GM19239 (cell line): ENCODE measurements at regions not wholly inside any gene's neighbourhood (a gene's known extent, or its start where the extent isn't known, plus 50 kb on each side); places are given as distances from the start of the nearest gene placed in this dataset.
"Not testable (repeated sequence)": the region's sequence is repeated elsewhere in the genome, so short reads cannot be mapped to it uniquely, and the experiment has no call there.

Experiments used
- DNase-seq: peaks from one replicate; pipeline ENCODE4 v3.0.0; 2011; ENCODE audit warnings: low spot score; ENCODE audit not compliant: insufficient read length
- FAIRE-seq: peaks from 2 replicates; lab custom pipeline; 2011; peaks lifted over from hg19 to GRCh38; lab: Jason Lieb, UNC

DNA sequence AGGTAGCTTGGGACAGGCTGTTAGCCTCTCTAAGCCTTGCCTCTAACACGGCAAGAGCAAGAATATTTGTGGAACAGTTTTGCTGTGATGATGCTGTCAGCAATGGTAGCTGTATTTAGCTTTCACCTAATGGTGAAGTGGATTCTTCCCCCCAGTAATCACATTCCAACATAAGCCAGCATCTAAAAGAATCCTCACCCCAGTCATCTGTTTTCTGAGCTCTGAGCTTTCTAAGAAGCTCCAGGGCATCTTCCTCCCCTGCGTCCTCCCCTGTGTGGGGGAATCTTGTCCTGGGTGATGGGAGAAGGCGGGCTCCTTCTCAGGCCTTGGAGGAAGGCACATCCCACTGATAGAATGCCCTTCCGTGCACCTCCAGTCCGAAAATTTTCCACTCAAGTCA is 367.6 kb downstream of the BRD1 start:
- FAIRE-seq (no peak), DNase-seq (no peak)

GRCh38 chr22:49458708-49459099 is 369.0 kb downstream of the BRD1 start:
- no peak for FAIRE-seq
- DNase-seq: no peak

- DNase-seq (no peak), FAIRE-seq (no peak)
Observed at GRCh38 chr22:49457946-49458707, 369.5 kb downstream of the BRD1 start.

DNA sequence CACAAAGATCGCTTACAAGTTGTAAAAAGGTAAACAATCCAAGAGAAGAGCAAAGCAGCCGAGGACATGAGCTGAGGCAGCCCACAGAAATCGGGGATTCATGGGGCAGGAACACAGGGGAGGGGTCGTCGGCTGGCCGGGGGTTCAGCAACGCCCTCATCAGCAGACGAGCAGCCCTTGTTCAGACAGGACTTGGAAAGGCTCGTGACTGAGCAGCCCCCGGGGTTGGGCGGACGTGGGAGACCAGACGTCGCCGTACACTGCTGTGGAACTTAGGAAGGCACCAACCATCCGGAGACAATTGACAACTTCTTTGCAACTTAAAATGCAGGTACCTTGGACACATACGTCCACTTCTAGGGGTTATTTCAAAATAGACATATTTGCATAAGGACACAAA is 370.5 kb downstream of the BRD1 start:
- DNase-seq (no peak), FAIRE-seq (no peak)

- DNase-seq (no peak), FAIRE-seq (no peak)
Observed at GRCh38 chr22:49455595-49455994, 372.1 kb downstream of the BRD1 start.

GRCh38 chr22:49454726-49455125 is 372.9 kb downstream of the BRD1 start:
- FAIRE-seq (no peak), DNase-seq (no peak)

GRCh38 chr22:49453771-49454170 is 373.9 kb downstream of the BRD1 start:
- FAIRE-seq: no peak
- no peak for DNase-seq

DNA sequence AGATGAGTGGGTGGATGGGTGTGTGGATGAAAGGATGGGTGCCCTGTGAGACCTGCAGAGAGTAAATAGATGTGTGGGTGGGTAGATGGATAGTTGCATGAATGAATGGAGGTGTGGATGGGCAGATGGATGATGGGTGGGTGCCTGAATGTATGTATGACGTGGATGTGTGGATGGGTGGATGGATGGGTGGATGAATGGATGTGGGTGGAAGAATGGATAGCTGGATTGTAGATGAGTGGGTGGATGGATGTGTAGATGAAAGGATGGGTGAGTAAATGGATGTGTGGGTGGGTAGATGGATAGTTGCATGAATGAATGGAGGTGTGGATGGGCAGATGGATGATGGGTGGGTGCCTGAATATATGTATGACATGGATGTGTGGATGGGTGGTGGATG is 374.7 kb downstream of the BRD1 start:
- FAIRE-seq, DNase-seq: not testable (repeated sequence)

- FAIRE-seq (no peak), DNase-seq (no peak)
Observed at GRCh38 chr22:49452362-49452946, 375.2 kb downstream of the BRD1 start.

- FAIRE-seq (no peak), DNase-seq (no peak)
Observed at GRCh38 chr22:49451070-49451840, 376.4 kb downstream of the BRD1 start.

DNA sequence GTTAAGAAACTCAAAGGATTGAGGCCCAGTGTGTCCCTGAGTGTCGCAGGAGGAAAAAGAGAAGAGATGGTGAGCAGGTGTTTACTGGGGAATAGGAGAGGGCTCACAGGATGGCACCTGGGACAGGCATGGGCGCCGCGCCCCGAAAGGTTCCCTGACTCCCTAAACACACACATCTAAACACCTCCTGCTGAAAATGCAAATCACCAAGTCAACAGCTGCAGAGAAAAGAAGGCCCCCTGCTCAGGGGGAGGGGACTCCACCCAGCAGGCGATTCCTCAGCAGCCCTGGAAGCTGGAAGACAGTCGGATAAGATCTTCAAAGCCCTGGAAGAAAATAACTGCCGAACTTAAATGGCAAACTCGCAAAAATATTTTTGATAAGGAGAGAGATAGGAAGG is 377.2 kb downstream of the BRD1 start:
- no peak for FAIRE-seq
- no peak for DNase-seq

DNA sequence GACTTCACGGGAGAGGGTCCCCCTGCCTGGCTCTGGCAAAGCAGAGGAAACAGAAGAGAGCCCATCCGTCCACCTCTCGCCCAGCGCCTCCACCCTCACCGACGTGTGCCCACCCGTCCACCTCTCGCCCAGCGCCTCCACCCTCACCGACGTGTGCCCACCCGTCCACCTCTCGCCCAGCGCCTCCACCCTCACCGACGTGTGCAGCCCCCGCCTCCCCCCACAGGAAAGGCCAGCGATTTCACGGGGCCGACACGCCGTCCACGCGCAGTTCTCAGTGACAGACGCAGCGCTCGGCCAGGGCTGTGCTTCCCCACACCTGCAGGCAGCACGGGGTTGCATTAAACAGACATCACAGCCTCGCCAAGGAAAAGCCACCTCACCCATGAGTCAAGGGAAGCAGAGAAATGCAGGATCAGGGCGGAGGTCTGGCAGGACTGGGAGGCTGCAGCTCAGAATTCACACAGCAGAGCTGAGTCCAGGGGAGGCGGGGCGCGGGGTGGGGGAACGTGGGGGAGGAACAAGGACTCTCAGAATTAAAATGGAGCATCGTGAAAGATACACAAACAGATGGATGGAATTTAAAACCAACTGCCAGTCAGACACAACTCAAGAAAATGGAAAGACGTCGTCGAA is 377.7 kb downstream of the BRD1 start:
- no peak for FAIRE-seq
- no peak for DNase-seq

- no peak for DNase-seq
- FAIRE-seq: no peak
Observed at GRCh38 chr22:49449377-49449776, 378.3 kb downstream of the BRD1 start.

DNA sequence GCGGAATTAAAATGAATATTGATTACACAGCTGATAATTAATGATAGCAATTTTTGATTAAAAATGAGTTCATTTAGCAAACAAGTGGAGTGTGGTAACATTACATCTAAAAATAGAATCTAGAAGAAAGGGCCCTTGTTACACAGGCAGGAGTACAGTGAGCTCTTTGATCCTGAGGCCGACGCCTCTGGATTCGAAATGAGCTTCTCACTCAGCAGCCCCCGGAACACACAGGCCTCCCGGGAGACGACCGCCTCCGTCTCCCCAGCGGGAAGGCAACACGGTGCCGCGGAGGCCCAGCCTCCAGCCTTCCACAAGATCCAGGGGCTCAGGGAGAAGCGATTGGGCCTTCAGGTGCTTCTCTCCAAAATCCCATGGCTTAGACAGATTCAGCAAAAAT is 379.1 kb downstream of the BRD1 start:
- DNase-seq: no peak

DNA sequence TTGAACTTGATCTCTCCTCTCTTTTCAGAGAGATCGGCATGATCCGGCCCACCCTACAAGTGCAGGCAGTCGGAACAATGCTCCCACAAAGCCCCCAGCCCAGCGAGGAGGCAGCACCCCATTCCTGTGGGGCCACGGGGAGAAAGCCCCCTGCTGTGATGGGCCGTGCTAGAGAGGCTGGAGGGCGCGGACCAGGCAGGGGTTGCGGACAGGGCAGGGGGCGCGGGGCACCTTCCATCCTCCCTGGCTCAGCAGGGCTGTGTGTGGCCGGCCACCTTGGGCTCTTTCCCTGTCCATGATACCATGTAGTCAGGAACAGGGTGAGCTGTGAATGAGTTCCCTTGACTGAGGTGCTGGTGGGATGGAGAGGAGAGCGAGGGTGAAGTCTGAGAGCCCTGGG is 379.8 kb downstream of the BRD1 start:
- FAIRE-seq (no peak), DNase-seq (no peak)

More for the DNA sequence above, 379.1 kb downstream of the BRD1 start:
- FAIRE-seq: no peak

GRCh38 chr22:49446759-49447710 is 380.6 kb downstream of the BRD1 start:
- DNase-seq: no peak
- FAIRE-seq: no peak

DNA sequence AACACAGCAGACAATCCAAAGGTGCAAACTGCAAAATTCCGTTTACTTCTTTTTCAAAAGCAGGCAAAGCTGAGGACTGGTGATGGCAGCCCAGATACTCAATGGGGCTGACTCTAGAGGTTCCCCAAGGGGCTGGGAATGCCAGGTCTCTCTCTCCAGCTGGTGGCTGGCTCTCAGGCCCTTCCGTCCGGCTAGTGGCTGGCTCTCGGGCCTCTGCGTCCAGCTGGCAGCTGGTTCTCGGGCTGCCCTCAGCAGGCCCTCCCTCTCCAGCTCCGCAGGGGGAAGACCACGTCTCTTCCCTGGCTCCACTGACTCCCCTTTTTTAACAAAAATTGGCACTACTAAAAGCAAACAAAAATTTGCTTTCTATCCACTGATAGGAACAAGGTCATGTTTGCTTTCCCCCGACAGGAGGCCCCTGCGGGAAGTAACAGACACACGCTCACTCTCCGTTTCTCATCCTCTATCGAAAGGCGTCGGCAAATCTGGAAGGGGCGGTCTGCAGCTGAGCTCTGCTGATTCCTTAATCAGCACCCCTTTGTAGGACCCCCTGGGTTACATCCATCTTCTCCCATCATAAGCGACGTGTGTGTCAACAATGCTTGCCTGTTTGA is 381.4 kb downstream of the BRD1 start:
- no peak for FAIRE-seq

GRCh38 chr22:49444781-49445180 is 382.9 kb downstream of the BRD1 start:
- no peak for FAIRE-seq
- no peak for DNase-seq

More for the DNA sequence above, 381.4 kb downstream of the BRD1 start:
- DNase-seq: no peak

GRCh38 chr22:49440931-49441330 is 386.7 kb downstream of the BRD1 start:
- FAIRE-seq (no peak), DNase-seq (no peak)
